Astrocyte (in vitro differentiated cells and primary cell): ENCODE measurements at regions not wholly inside any gene's neighbourhood (a gene's known extent, or its start where the extent isn't known, plus 50 kb on each side); places are given as distances from the start of the nearest gene placed in this dataset.

Experiments used
- DNase-seq: peaks from one replicate; pipeline ENCODE4 v3.0.0-alpha.2; 2010; ENCODE audit warnings: low read depth
- FAIRE-seq: peaks from 2 replicates; lab custom pipeline; 2011; peaks lifted over from hg19 to GRCh38; lab: Jason Lieb, UNC
- H2AFZ ChIP-seq: 2 replicates; pipeline ENCODE4 v1.6.0; 2012; ENCODE audit warnings: low read depth, low read length, inconsistent platforms
- H3K27ac ChIP-seq: 2 replicates; pipeline ENCODE4 v1.5.1; 2011; ENCODE audit warnings: low read depth, low read length, inconsistent platforms
- H3K27me3 ChIP-seq: 2 replicates; pipeline ENCODE4 v1.6.0; 2011; ENCODE audit warnings: low read length, inconsistent platforms; ENCODE audit not compliant: insufficient read depth
- H3K36me3 ChIP-seq: 2 replicates; pipeline ENCODE4 v1.5.1; 2011; ENCODE audit warnings: low read length, inconsistent platforms; ENCODE audit not compliant: insufficient read depth
- H3K4me1 ChIP-seq: 2 replicates; pipeline ENCODE4 v1.5.1; 2011; ENCODE audit warnings: low read length, inconsistent platforms; ENCODE audit not compliant: insufficient read depth
- H3K4me2 ChIP-seq: 2 replicates; pipeline ENCODE4 v1.6.0; 2012; ENCODE audit warnings: low read length, inconsistent platforms
- H3K4me3 ChIP-seq: 2 replicates; pipeline ENCODE4 v1.5.1; 2011; ENCODE audit warnings: low read depth, mild to moderate bottlenecking, low read length, inconsistent platforms; ENCODE audit not compliant: insufficient read depth
- H3K79me2 ChIP-seq: 2 replicates; pipeline ENCODE4 v1.6.0; 2012; ENCODE audit warnings: mild to moderate bottlenecking, low read length, inconsistent platforms; ENCODE audit not compliant: insufficient read depth
- H3K9ac ChIP-seq: 2 replicates; pipeline ENCODE4 v1.6.0; 2012; ENCODE audit warnings: mild to moderate bottlenecking, low read length, inconsistent platforms
- H3K9me3 ChIP-seq: 2 replicates; pipeline ENCODE4 v1.5.1; 2012; ENCODE audit warnings: low read depth, mild to moderate bottlenecking, low read length, inconsistent platforms; ENCODE audit not compliant: insufficient read depth
- H4K20me1 ChIP-seq: 2 replicates; pipeline ENCODE4 v1.6.0; 2012; ENCODE audit warnings: low read length, inconsistent platforms; ENCODE audit not compliant: insufficient read depth
- H3K27ac Mint-ChIP-seq: one replicate; pipeline ENCODE4 v1.8.0; 2021; ENCODE audit warnings: mild to moderate bottlenecking, mixed read lengths; ENCODE audit not compliant: unreplicated experiment
- H3K27me3 Mint-ChIP-seq: one replicate; pipeline ENCODE4 v1.8.0; 2021; ENCODE audit warnings: low read depth, mixed read lengths; ENCODE audit not compliant: unreplicated experiment
- H3K36me3 Mint-ChIP-seq: one replicate; pipeline ENCODE4 v1.8.0; 2021; ENCODE audit warnings: low read depth, mixed read lengths; ENCODE audit not compliant: unreplicated experiment
- H3K4me1 Mint-ChIP-seq: one replicate; pipeline ENCODE4 v1.8.0; 2021; ENCODE audit warnings: low read depth, mixed read lengths; ENCODE audit not compliant: unreplicated experiment
- H3K4me3 Mint-ChIP-seq: one replicate; pipeline ENCODE4 v1.8.0; 2021; ENCODE audit warnings: mild to moderate bottlenecking, moderate library complexity, mixed read lengths; ENCODE audit not compliant: unreplicated experiment
- H3K9me3 Mint-ChIP-seq: one replicate; pipeline ENCODE4 v1.8.0; 2021; ENCODE audit warnings: mild to moderate bottlenecking, mixed read lengths; ENCODE audit not compliant: unreplicated experiment
- EZH2 ChIP-seq: IDR thresholded peaks from 2 replicates; pipeline ENCODE4 v1.6.1; 2012; ENCODE audit warnings: mild to moderate bottlenecking, low read length, inconsistent platforms; ENCODE audit not compliant: insufficient read depth
- TF ChIP-seq, protein P1 (sequence below): IDR thresholded peaks from 2 replicates; pipeline ENCODE4 v1.5.1; 2011; ENCODE audit warnings: low read depth, mild to moderate bottlenecking, inconsistent platforms, low read length, moderate library complexity; ENCODE audit not compliant: insufficient read depth

DNA sequence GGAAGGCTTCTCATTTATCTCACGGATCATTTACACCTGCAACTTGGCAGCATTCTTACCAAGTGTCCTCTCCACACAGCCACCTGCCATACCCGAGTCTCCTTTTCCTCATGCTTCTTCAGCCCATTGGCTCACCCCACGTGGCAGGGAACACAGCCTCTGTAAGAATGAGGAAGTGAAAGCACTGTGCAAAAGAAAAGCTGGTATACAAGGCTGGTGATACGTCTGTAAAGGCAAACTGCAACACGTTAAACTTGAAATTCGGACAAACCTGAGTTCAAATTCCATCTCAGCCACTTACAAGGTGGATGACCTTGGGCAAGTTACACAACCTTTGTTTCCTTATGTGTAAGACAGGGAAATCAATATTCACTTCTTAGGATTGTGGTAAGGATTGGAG, 164.0 kb upstream of the RASGEF1B start:
- Mint-ChIP-seq H3K27ac (no peak overlapping the region), H3K4me3 (no peak overlapping the region), H3K9me3 (no peaks in the 10 kb centered on the region), H3K36me3 (no peaks in the 10 kb centered on the region), H3K27me3 (no peaks in the 10 kb centered on the region), H3K4me1 (peaks cover 15% of the 10 kb centered on the region)
- Histone ChIP-seq H3K4me2 (no peak overlapping the region), H3K4me3 (no peak overlapping the region), H4K20me1 (no peaks in the 10 kb centered on the region), H2AFZ (no peak overlapping the region), H3K27ac (no peak overlapping the region), H3K4me1 (peaks cover 13% of the 10 kb centered on the region), H3K27me3 (no peaks in the 10 kb centered on the region), H3K9me3 (no peaks in the 10 kb centered on the region), H3K9ac (no peak overlapping the region), H3K79me2 (no peaks in the 10 kb centered on the region), H3K36me3 (no peaks in the 10 kb centered on the region)
- no peak for FAIRE-seq
- no peak for DNase-seq
- no peak for TF ChIP-seq EZH2
- TF ChIP-seq, protein P1, sequence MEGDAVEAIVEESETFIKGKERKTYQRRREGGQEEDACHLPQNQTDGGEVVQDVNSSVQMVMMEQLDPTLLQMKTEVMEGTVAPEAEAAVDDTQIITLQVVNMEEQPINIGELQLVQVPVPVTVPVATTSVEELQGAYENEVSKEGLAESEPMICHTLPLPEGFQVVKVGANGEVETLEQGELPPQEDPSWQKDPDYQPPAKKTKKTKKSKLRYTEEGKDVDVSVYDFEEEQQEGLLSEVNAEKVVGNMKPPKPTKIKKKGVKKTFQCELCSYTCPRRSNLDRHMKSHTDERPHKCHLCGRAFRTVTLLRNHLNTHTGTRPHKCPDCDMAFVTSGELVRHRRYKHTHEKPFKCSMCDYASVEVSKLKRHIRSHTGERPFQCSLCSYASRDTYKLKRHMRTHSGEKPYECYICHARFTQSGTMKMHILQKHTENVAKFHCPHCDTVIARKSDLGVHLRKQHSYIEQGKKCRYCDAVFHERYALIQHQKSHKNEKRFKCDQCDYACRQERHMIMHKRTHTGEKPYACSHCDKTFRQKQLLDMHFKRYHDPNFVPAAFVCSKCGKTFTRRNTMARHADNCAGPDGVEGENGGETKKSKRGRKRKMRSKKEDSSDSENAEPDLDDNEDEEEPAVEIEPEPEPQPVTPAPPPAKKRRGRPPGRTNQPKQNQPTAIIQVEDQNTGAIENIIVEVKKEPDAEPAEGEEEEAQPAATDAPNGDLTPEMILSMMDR = no peak

DNA sequence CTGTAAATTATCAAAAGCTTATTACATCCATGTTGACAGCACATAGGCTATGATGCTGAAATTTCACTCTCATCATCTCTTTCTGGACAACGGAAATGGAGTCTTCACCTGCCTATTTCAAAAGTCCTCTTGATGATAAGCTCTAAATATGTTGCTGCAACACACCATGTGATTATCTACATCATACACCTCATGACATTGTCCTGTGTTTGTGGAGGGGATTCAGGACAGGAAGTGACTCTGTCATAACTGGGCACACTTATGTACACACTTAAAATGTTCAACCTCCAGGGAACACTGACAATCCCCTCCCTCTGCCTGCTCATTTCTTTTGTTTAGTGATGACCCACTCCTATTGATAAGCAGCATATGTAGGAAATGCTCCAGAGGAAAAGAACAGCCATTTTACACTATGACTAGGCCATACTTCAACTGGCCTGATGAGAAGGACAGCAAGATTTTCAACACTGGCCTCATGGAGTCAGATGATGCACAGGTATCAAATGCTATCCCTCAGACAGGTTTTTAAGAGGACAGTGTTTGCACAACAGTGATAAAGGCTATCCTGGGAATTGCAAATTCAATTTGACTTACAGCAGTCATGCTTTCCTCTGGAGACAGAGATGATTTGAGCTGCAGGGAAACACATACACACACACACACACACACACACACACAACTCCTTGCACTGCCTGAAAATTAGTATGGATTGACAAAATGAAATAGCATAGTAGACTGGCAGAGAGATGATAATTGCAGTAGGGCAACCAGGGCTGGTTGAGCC, 163.3 kb upstream of the RASGEF1B start:
- H3K9me3 Mint-ChIP-seq = no peaks in the 10 kb centered on the region
- no peak for TF ChIP-seq EZH2
- TF ChIP-seq, protein P1 = no peak
- H3K27me3 ChIP-seq = no peaks in the 10 kb centered on the region
- no peak overlapping the region for H3K4me2 ChIP-seq
- no peak overlapping the region for H3K4me3 Mint-ChIP-seq
- FAIRE-seq = no peak
- H3K4me3 ChIP-seq = no peak overlapping the region
- no peaks in the 10 kb centered on the region for H3K9me3 ChIP-seq
- no peak overlapping the region for H3K27ac Mint-ChIP-seq
- DNase-seq = no peak
- peaks cover 17% of the 10 kb centered on the region for H3K4me1 Mint-ChIP-seq
- H3K27me3 Mint-ChIP-seq = no peaks in the 10 kb centered on the region
- no peaks in the 10 kb centered on the region for H3K36me3 ChIP-seq
- no peaks in the 10 kb centered on the region for H3K36me3 Mint-ChIP-seq
- no peak overlapping the region for H3K9ac ChIP-seq
- no peak overlapping the region for H2AFZ ChIP-seq
- H3K4me1 ChIP-seq = peaks cover 13% of the 10 kb centered on the region
- H3K79me2 ChIP-seq = no peaks in the 10 kb centered on the region
- H4K20me1 ChIP-seq = no peaks in the 10 kb centered on the region
- no peak overlapping the region for H3K27ac ChIP-seq

DNA sequence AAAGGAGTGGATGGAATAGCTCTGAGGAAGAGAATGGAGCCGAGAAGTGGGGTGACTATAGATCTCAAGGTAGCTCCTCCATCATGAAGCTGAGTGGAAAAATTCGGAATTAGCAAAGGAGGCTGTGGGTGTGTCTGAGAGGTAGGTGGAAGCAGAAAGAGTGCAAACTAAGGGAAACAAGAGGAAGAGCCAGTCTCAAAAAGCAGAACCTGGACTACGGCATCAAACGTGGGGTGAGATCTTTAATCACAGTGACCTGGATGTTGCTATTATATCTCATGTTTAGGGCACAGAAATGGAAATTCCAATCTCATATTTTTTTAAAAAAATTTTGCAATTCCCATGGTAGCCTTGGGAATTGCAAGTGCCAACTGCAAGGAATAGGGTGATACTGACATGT, 162.5 kb upstream of the RASGEF1B start:
- H3K79me2 ChIP-seq = no peaks in the 10 kb centered on the region
- no peak overlapping the region for H3K4me3 ChIP-seq
- Mint-ChIP-seq H3K27ac (no peak overlapping the region), H3K4me3 (no peak overlapping the region), H3K9me3 (no peaks in the 10 kb centered on the region), H3K4me1 (peaks cover 17% of the 10 kb centered on the region), H3K36me3 (no peaks in the 10 kb centered on the region), H3K27me3 (no peaks in the 10 kb centered on the region)
- DNase-seq = no peak
- no peaks in the 10 kb centered on the region for H4K20me1 ChIP-seq
- no peak overlapping the region for H3K27ac ChIP-seq
- H3K27me3 ChIP-seq = no peaks in the 10 kb centered on the region
- peaks cover 13% of the 10 kb centered on the region for H3K4me1 ChIP-seq
- H3K9me3 ChIP-seq = no peaks in the 10 kb centered on the region
- H3K36me3 ChIP-seq = no peaks in the 10 kb centered on the region
- no peak overlapping the region for H2AFZ ChIP-seq
- H3K4me2 ChIP-seq = no peak overlapping the region
- no peak for FAIRE-seq
- no peak overlapping the region for H3K9ac ChIP-seq
- TF ChIP-seq EZH2 = no peak
